OCI-LY7 (cell line): ENCODE measurements at regions not wholly inside any gene's neighbourhood (a gene's known extent, or its start where the extent isn't known, plus 50 kb on each side); places are given as distances from the start of the nearest gene placed in this dataset.

Experiments
- EZH2phosphoT487 ChIP-seq: fragments of 200-600 bp; sonication (generic); IDR thresholded peaks from 2 replicates; pipeline ENCODE4 v1.6.1; 2018; ENCODE audit warnings: low read depth, borderline replicate concordance, mild to moderate bottlenecking, mixed run types, antibody characterized with exemption, low read length, moderate library complexity, mixed read lengths
- TF ChIP-seq, protein P1 (sequence below): fragments of 200-600 bp; sonication (generic); conservative IDR thresholded peaks from 2 replicates; pipeline ENCODE4 v1.5.1; 2014; ENCODE audit warnings: mild to moderate bottlenecking, antibody characterized with exemption, low read length, moderate library complexity, mixed read lengths

DNA sequence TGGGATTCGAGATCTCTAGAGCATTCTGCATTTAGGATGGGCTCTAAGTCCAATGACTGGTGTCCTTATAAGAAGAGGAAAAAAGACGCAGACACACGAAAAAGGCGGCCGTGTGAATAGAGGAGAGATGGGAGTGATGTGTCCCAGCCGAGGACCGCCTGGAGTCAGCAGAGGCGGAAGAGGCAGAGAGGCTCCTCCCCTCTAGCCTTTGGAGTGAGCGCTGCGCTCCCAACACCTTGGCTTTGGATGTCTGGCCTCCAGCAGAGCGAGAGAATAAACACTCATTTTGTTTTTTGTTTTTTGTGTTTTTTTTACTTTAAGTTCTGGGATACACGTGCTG is 83.0 kb upstream of the RTL6 start:
- TF ChIP-seq, protein P1, sequence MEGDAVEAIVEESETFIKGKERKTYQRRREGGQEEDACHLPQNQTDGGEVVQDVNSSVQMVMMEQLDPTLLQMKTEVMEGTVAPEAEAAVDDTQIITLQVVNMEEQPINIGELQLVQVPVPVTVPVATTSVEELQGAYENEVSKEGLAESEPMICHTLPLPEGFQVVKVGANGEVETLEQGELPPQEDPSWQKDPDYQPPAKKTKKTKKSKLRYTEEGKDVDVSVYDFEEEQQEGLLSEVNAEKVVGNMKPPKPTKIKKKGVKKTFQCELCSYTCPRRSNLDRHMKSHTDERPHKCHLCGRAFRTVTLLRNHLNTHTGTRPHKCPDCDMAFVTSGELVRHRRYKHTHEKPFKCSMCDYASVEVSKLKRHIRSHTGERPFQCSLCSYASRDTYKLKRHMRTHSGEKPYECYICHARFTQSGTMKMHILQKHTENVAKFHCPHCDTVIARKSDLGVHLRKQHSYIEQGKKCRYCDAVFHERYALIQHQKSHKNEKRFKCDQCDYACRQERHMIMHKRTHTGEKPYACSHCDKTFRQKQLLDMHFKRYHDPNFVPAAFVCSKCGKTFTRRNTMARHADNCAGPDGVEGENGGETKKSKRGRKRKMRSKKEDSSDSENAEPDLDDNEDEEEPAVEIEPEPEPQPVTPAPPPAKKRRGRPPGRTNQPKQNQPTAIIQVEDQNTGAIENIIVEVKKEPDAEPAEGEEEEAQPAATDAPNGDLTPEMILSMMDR, result no peak
- TF ChIP-seq EZH2phosphoT487, result no peak
